ENCODE measurements at regions not wholly inside any gene's neighbourhood (a gene's known extent, or its start where the extent isn't known, plus 50 kb on each side); places are given as distances from the start of the nearest gene placed in this dataset.

DNA sequence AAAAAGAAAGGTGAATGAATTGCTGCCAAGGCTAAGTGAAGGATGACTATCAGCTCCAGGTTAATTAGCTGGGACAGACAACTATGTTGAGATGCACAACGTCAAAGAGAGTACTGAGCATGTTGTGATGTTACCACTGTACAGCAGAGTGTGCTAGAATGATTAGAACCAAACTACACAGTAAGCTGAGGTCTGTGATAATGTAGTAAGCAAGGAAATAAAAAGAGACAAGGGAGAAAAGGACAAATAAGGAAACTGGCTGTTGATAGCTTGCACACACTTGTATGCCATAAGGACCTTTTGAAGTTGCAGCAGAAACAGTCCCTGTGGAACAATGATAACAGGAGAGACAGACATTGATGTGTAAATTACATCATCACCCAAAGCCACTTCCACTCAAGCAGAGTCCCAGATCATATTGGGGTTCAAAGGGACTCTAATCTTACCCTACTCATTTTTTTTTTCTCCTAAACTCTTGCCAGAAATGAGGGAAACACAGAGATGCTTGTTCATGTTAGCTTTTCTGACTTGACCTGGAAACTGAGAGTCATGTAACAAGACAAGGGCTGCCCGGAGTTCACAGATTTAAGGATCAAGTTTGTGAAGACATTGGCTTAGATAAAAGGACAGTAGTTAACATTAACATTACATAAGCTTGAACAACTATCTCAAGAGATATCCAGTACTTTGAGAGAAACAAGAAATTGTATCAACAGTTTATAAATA is 189.9 kb downstream of the CENPW start:
- DNase-seq = no peak

DNA sequence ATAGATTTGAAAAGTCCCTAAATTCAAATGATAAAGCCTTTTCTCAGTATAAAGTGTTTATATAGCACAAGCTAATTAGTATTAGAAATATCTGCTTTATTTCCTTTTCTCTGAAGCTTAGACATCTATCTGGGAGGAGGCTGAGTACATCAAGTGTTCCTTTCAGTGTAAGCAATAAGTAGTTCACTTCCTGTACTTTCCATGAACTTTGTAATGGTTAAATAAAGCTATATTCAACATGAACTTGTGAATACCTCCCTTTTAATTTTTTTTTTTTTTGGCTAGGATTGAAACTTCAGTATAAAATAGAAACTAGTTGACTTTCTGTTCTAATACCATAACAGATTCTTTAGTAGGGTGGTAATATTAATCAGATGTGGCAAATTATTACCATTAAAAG is 190.9 kb downstream of the CENPW start:
- DNase-seq = no peak

DNA sequence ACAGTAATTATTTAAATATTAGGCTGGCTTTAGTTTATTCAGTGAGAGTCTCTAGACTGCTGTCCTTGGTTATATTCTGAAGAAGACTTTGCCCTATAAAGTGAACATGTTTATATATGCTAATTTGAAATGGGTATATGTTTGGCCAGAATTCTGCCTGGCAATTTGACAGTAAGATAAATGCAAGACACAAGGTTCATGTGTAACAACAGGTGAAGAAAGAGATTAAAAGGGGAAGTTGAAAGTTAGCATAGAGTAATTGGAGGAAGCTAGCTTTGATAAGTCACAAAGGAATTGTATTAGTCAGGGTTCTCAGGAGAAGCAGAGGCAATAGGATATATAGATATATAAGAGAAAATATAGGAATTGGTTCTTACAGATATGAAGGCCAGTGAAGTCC is 191.4 kb downstream of the CENPW start:
- DNase-seq = peak; percentile 16 to 50

DNA sequence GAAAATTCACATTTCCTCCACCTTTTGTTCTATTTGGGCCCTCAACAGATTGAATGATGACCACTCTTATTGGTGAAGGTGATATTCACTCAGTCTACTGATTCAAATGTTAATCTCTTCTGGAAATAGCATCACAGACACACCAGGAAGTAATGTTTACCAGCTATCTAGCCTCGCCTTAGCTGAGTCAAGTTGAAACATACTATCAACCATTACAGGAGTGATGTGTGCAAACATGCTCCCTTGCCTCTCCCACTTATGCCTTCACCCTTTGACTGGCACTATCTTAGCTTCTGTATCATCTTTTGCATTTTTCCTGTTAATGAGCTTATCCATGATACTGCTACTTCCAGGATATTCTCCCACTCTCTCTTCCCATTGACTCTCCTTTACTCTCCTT is 191.9 kb downstream of the CENPW start:
- no peak for DNase-seq

DNA sequence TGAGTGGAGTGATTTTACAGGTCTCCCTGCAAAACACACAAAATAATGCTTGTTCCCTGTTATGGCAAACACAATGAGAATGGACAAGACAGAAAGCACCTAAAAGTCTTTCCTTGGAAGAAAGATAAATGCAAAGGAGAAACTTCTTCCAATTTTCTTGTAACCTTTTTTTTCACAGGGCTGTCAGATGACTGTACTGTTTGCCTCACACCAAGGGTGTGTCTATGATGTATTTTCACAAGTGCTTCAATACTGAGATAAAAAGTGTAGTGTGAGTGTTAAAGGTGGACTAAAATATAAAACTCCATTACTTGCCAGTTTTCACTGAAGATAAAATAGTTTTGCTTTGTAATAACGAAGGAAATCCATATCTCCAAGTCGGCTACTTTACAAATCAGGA is 194.5 kb downstream of the CENPW start:
- no peak for DNase-seq

DNA sequence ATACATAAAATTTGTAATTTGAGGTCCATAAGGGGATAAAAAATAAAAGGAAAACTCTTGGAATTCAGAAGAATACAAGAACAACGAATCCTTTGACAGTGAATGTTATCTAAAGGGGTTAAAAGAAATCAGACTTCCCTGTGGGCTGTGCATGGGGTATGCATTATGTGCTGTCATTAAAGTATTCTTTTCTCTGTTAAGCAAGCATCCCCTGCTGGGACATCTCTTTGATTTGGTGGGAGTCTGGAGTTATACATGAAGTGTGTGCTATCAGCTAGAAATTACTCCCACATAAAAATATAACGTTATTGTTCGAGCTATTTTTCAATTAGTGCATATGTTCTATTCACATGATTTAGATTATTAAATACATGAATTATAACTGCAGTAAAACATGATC is 195.2 kb downstream of the CENPW start:
- no peak for DNase-seq

DNA sequence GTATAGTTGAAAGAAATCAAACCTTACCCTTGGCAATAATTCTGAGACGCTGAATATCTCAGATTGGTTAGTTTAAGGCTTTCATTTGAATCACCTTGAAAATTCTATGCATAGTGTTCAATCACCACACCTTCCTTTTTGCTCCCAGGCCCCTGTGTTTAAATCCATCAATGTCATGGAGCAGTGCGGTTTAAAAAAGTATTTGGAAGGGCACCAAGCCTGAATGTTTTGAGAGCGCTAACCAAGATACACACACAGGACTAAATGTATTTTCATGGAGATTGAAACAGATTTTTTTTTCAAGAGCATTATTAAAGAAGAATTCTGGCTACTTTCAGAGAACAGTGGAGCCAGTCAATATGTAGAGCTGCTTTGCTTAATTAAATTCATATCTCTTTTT is 195.7 kb downstream of the CENPW start:
- no peak for DNase-seq

DNA sequence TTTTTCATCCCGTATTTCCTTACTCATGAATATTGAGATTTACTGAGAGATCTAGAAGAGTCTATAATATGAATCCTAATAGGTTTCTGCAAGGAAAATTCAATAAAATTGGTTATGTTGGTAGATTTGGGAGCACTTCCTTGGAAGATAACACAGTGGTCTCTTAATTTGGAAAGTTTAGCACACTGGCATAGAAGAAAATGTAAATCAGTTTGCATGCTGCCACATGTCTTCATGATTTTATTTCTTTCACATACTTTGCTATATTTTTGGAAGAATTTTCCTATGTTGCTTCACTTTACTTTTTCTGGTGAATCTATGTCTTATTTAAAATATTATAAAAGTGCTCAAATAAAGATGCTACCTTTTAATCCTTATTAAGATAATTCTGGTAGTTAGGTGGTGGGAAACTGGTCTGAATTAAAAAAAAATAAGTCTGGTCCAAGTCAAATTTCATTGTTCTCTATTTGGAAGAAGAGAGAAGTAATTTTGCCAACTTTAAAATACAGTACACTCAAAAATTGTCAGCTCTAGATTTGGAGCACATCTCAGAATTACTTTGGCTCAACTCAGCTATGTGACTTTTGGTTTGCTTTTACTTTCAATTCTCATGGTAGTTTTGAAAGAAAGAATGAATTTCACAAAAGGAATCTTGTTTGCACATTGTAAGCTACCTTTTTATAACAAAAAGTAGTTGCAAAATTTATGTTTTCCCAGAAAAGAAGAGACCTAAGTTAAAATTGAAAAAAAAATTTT is 197.3 kb downstream of the CENPW start:
- no peak for DNase-seq

DNA sequence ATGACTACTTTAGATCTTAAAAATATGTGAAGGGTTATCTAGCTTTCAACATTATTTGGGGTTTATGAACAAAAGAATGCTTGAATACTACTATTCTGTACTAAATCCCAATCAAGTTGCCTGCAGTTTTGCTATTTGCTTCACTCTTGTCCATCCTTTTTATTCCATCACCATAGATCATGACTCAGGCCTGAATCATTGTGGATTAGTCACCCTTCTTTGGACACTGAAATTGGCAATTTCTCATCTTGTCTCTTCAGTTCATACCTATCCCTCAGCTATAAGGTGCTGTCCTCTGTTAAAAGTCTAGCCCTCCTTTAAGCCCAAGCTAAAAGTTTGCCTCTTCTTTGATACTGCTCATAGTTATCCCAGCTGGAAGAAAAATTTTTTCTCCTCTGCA is 199.1 kb downstream of the CENPW start:
- DNase-seq = no peak

DNA sequence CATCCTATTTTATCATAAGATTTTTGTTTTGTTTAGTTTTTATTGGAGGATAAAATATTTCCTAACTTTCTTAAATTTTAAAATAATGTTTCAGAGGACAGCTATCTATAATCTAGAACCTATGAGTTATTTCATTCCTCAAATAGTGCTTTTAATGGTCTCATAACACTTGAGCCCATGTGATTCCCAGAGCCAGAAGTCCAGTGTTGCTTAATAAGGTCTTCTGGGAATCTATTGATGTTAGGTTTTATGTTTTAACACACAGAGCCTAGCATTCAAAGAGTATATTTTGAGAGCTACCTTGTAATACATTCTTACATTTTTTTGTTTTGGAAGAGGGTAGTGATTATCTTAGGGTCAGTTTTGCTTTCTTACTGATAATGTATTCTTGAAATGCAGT is 200.2 kb downstream of the CENPW start:
- no peak for DNase-seq

DNA sequence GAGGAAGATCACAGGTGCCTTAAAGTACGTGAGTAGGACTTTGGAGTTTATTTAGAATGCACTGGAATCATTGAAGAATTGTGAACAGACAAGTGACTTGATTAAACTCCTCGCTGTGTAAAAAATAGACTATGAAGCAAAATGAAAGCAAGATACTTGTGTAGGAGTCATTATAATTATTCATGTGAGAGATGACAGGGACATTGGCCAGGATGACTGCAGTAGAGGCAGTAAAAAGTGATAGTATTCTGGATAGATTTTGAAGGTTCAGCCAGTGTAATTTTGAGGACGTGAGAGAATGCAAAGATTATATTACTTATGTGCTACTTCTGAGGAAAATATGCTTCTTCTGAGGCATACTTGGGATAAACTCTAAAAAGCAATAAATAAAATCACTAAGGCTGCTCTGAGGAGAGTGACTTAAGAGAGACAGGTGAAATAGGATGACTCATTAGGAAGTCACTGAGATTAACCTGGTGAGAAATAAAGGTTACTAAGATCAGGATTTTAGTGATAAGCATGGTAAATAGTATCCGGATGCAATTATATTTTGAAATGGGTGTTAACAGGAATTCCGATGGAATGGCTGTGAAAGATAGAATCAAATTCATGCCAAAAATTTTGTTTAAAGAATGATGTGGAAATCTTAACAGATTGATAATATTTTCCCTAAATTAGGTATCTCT is 202.0 kb downstream of the CENPW start:
- DNase-seq = no peak

DNA sequence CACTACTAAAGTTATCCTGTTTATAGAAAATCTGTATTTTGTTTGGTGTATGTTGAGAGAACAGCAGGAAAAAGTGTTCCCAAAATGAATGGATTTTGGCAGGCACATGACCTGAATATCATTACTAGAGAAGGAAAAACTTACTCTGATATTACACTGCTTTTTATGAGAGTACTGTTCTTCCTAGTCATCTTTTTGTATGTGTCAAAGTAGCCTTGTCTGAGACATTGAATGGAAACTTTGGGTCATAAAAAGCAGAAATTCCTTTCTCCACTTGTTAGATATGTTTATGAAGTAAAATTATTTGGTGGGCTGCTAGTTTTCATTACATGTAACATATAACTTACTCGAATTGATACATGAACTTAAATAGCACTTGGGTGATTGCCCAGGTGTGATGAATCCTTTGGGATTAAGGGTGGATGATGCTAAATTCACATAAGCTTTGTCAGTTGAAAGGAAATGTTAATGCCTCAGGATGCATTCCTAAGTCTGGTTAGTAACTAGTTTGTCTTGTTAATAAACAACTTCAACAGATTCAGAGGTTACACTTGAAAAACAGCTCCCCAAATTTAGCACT is 206.7 kb downstream of the CENPW start:
- no peak for DNase-seq

DNA sequence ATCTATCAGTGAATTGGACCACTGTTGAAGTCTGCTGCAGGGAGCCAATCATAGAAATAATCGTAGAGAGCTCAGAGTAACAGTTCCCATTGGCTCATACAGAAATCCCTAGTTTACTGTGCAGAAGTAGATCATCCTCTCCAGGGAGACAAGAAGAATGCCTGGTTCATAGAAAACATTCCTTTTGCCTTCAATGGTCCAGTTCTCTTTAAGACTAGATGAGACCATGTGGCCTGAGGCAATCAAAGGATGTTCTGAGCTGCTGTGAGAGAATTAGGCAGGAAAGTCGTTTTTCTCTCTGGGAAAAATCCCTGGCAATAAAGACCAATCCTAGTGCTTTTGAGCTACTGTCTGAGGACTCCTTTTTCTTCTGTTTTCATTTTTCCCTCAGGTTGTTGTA is 208.4 kb downstream of the CENPW start:
- DNase-seq = no peak

DNA sequence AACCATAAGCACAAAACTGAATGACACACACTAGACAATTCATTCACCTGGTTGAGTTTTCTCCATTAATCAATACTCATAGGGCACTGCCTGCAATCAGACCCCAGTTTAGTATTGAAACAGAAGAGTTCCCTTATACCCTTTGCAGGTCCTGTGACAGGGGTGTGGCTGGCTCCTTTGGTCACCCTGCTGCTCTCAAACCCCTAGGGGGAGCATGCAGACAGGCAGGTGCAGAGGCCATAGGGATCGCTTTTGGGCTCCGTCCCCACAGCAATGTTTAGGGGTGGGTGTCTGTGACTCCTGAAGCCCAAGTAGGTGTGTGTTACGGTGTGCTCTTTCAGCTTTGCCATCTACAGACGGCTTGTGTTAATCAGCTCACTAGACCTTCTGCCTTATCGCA is 210.4 kb downstream of the CENPW start:
- DNase-seq = no peak

DNA sequence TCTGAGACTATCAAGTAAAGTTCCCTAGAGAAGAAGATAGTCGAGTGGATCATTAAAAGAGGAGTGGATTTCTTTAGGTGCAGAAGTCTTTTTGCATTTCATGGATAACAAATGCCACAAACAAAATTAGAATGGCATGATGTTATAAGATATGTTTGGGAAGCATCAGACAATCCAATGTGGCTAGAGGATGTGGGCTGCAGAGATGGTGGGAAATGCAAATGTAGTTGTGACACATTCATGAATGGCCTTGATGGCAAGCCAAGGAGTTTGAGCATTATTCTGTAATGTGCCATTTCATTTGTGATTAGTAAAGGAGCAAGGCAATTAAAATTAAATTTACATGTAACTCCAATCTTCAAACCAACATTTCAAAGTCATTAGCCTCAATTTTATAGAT is 211.9 kb downstream of the CENPW start:
- no peak for DNase-seq

DNA sequence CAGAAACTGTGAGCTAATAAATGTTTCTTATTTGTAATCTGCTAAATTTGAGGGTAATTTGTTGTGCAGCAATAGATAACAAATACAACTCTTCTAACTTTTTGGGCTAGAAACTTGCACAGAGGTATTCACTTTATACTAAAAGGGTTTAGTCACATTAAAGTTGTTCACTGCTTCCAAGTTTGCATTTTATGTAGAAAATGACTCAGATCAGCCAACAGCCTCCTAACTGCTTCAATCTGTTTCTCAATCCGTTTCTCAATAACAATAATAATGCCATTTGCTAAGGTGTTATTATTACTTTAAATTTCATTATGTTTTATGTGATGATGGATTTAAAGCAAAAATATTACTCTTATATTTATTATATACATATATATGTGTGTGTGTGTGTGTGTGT is 213.9 kb downstream of the CENPW start:
- DNase-seq = no peak

DNA sequence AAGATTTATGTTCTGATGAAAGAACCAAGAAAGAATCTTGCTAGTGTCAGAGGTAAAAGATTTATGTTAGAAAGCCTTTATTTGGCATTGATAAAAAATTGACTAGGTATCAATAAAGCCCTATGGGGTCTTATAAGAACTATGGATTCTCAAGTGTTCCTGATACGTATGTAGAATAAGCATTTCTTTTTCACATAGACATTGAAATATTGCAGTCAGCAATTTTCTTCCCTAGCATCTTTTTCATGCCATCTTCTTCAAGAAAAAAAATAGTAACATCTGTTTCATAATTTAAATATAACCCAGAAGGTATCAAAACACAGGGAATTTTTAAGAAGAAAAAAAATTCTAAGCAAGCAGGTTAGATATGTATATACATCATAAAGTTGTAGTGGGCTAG is 230.6 kb downstream of the CENPW start:
- DNase-seq = no peak

DNA sequence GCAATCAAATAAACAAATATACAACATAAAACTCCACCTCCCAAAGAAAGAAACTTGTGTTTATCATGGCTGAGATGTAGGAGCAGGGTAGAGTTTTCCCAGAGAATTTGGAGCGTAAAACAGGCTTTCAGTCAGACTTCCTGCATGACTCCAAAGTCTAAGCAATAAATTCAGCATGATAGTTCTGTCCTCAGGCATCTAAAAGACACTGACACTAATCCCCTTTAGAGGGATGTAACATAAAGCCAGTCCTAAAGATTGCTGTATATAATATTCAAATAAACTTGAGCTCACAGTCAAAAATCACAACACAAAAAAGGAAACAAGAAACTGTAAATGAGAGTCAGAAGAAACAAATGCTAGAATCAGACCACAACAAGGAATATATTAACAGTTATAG is 234.4 kb downstream of the CENPW start:
- DNase-seq = no peak

DNA sequence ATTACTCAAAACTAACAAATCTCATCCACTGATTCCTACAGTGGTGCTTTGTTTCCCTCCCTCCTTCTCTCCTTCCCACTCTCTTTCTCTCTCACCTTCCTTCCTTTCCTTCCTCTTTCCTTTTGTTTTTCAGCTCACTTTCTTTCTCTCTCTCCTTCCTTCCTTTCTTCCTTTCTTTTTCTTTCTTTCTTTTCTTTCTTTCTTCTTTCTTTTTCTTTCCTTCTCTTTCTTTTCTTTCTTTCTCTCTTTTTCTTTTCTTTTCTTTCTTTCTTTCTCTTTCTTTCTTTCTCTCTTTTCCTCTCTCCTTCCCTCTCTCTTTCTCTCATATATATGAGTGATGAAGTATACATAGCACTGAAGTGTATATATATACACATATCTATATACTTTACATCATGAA is 241.4 kb downstream of the CENPW start:
- DNase-seq = no peak

DNA sequence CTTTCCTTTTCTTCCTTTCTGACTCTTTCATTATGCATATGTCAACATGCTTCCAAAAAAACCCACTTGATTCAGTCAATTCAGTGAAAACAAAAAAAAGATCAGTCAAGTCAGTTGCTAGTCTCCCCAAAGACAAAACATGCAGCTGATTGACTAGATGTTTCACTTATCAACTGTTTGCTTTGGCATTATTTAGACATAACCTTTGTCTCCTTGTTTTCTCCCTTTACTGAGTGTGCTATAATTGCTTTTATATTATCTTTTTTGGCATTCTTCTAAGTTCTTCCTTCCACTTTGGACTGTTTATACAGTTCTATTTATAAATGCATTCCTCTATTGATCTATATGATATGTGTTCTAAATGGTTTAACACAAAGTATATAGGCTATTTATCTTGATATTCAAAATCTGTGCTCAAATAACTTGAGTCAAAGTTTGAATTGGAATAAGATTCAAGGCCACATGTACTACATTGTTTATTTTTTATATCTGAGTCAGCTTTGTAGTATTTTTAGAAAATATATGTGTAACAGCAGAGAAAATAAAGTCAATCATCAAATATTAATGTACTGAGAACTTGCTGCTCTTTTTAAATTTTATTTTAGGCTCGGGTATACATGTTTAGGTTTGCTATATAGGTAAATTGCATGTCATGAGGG is 260.5 kb downstream of the CENPW start:
- DNase-seq = no peak

DNA sequence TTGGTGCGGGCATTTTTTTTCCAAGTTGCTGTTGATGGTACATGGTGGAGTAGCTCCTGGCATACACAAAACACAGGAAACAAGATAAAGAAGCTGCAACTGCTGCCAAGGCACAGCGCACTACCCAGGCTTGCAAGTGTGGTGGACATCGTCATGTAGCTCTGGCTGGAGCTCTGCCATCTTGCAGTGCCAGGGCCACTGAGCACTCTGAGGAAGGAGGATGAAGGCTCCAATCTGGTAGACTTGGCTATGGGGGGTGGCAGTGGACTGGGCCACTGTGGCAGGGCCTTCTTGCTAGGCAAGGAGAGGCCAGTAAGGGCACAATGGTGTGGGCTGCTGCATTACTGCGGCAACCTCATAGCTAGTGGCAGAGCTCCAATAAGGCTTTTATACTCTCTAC is 263.5 kb downstream of the CENPW start:
- DNase-seq = no peak

DNA sequence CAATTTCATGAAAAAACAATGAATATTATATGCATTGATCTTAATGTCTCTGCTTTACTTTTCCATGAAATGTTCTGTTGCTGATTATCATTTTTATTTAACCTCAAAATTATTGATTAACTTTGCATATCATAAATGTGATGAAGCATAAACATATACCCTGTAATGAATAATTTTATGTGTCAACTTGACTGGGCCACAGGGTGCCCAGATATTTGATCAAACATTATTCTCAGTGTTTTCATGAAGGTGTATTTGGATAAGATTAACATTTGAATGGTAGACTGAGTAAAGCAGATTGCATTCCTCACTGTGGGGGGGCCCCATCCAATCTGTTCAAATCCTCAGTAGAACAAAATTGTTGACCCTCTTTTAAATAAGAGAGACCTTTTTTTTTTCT is 265.2 kb downstream of the CENPW start:
- no peak for DNase-seq

DNA sequence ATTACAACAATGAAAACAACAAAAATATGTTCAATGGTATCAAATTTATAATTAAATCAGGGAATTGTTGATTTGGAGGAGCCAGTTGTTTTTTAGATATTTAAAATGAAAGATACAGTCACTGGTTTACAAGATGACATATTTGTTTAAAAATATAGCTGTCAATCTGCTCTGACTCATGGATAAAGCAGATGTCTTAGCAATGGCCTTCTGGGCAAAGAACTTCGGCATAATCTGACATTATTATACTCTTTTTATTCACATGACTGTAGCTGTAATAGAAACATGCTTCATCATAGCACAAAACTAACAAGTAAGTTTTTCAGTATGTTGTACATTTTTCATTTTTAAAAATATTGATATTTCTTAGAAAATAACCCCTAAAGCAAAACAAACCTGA is 267.4 kb downstream of the CENPW start:
- DNase-seq = no peak
